HFFc6 (cell line): ENCODE measurements at regions not wholly inside any gene's neighbourhood (a gene's known extent, or its start where the extent isn't known, plus 50 kb on each side); places are given as distances from the start of the nearest gene placed in this dataset.

Experiments
- DNase-seq: peaks from one replicate; pipeline ENCODE4 v3.0.0-alpha.2; 2018
- H3K27ac Mint-ChIP-seq: 2 replicates; pipeline ENCODE4 v1.8.0; 2020; ENCODE audit warnings: mild to moderate bottlenecking, mixed read lengths
- H3K27me3 Mint-ChIP-seq: 2 replicates; pipeline ENCODE4 v1.8.0; 2021; ENCODE audit warnings: mild to moderate bottlenecking, moderate library complexity, mixed read lengths; ENCODE audit not compliant: insufficient read depth
- H3K36me3 Mint-ChIP-seq: 2 replicates; pipeline ENCODE4 v1.8.0; 2021; ENCODE audit warnings: low read depth, mixed read lengths
- H3K4me1 Mint-ChIP-seq: 2 replicates; pipeline ENCODE4 v1.8.0; 2020; ENCODE audit warnings: low read depth, mixed read lengths
- H3K4me3 Mint-ChIP-seq: 2 replicates; pipeline ENCODE4 v1.8.0; 2020; ENCODE audit warnings: mild to moderate bottlenecking, moderate library complexity, mixed read lengths
- H3K9me3 Mint-ChIP-seq: 2 replicates; pipeline ENCODE4 v1.8.0; 2020; ENCODE audit warnings: mild to moderate bottlenecking, mixed read lengths
- CTCF ChIP-seq: fragments of 200-600 bp; sonication (generic); IDR thresholded peaks from 2 replicates; pipeline ENCODE4 v1.5.0; 2021; ENCODE audit warnings: antibody characterized with exemption, mild to moderate bottlenecking

GRCh38 chr15:77860071-77860691 lies 217.3 kb downstream of the TBC1D2B start:
- peaks cover 48% of the 10 kb centered on the region for H3K27me3 Mint-ChIP-seq
- H3K4me3 Mint-ChIP-seq = no peak overlapping the region
- H3K36me3 Mint-ChIP-seq = no peaks in the 10 kb centered on the region

GRCh38 chr15:77859491-77860060 lies 217.9 kb downstream of the TBC1D2B start:
- Mint-ChIP-seq H3K9me3 (no peaks in the 10 kb centered on the region), H3K27me3 (peaks cover 48% of the 10 kb centered on the region), H3K4me1 (0 out of 2 replicates have a peak, but pooled peaks cover 5% of the 10 kb centered on the region), H3K27ac (no peak overlapping the region), H3K36me3 (no peaks in the 10 kb centered on the region), H3K4me3 (no peak overlapping the region)
- no peak for DNase-seq
- TF ChIP-seq CTCF = no peak

More at GRCh38 chr15:77860071-77860691, 217.3 kb downstream of the TBC1D2B start:
- no peaks in the 10 kb centered on the region for H3K9me3 Mint-ChIP-seq
- 0 out of 2 replicates have a peak, but pooled peaks cover 5% of the 10 kb centered on the region for H3K4me1 Mint-ChIP-seq
- H3K27ac Mint-ChIP-seq = no peak overlapping the region
- no peak for TF ChIP-seq CTCF
- no peak for DNase-seq

- Mint-ChIP-seq H3K4me1 (0 out of 2 replicates have a peak, but pooled peaks cover 4% of the 10 kb centered on the region), H3K9me3 (no peaks in the 10 kb centered on the region), H3K27me3 (peaks cover 52% of the 10 kb centered on the region), H3K4me3 (no peak overlapping the region), H3K27ac (no peak overlapping the region), H3K36me3 (no peaks in the 10 kb centered on the region)
- DNase-seq = no peak
- no peak for TF ChIP-seq CTCF
These were observed 218.6 kb downstream of the TBC1D2B start for GRCh38 chr15:77858792-77859490.

- Mint-ChIP-seq H3K4me3 (no peak overlapping the region), H3K9me3 (no peaks in the 10 kb centered on the region), H3K4me1 (no peaks in the 10 kb centered on the region), H3K36me3 (no peaks in the 10 kb centered on the region), H3K27ac (no peak overlapping the region), H3K27me3 (peaks cover 58% of the 10 kb centered on the region)
- no peak for TF ChIP-seq CTCF
- no peak for DNase-seq
These were observed 220.1 kb downstream of the TBC1D2B start for GRCh38 chr15:77857419-77857818.

GRCh38 chr15:77856705-77857346 lies 220.7 kb downstream of the TBC1D2B start:
- Mint-ChIP-seq H3K27ac (no peak overlapping the region), H3K27me3 (peaks cover 59% of the 10 kb centered on the region)

More at GRCh38 chr15:77856705-77857346, 220.7 kb downstream of the TBC1D2B start:
- Mint-ChIP-seq H3K36me3 (no peaks in the 10 kb centered on the region), H3K4me3 (no peak overlapping the region), H3K9me3 (no peaks in the 10 kb centered on the region), H3K4me1 (no peaks in the 10 kb centered on the region)
- TF ChIP-seq CTCF = no peak
- no peak for DNase-seq
